Dermis microvascular lymphatic vessel endothelial cell (primary cell): ENCODE measurements at regions not wholly inside any gene's neighbourhood (a gene's known extent, or its start where the extent isn't known, plus 50 kb on each side); places are given as distances from the start of the nearest gene placed in this dataset.

ENCODE experiments used
- DNase-seq, 2 donors: peaks; one replicate each; pipeline versions ENCODE4 v3.0.0 to v3.0.0-alpha.2; 2010; ENCODE audit warnings: low read depth in 2 of 2

GRCh38 chr20:6426287-6426891, 303.6 kb upstream of the FERMT1 start:
- DNase-seq: no peak

- DNase-seq: no peak
Measured at GRCh38 chr20:6421321-6422248, 298.8 kb upstream of the FERMT1 start.

GRCh38 chr20:6420336-6420735, 297.5 kb upstream of the FERMT1 start:
- DNase-seq: no peak

- no peak for DNase-seq
Measured at GRCh38 chr20:6418732-6419131, 295.9 kb upstream of the FERMT1 start.

- DNase-seq: no peak
Measured at GRCh38 chr20:6416371-6416770, 293.5 kb upstream of the FERMT1 start.

GRCh38 chr20:6411651-6412050, 288.8 kb upstream of the FERMT1 start:
- DNase-seq: no peak

- no peak for DNase-seq
Measured at GRCh38 chr20:6410721-6411120, 287.9 kb upstream of the FERMT1 start.

GRCh38 chr20:6407163-6407562, 284.3 kb upstream of the FERMT1 start:
- no peak for DNase-seq

- no peak for DNase-seq
Measured at GRCh38 chr20:6401893-6402557, 279.2 kb upstream of the FERMT1 start.

- no peak for DNase-seq
Measured at GRCh38 chr20:6397115-6397514, 274.3 kb upstream of the FERMT1 start.

- no peak for DNase-seq
Measured at GRCh38 chr20:6395695-6396094, 272.9 kb upstream of the FERMT1 start.

- no peak for DNase-seq
Measured at GRCh38 chr20:6388671-6389197, 265.9 kb upstream of the FERMT1 start.

GRCh38 chr20:6384956-6385486, 262.2 kb upstream of the FERMT1 start:
- no peak for DNase-seq

GRCh38 chr20:6384380-6384779, 261.6 kb upstream of the FERMT1 start:
- no peak for DNase-seq

- no peak for DNase-seq
Measured at GRCh38 chr20:6381887-6382286, 259.1 kb upstream of the FERMT1 start.

- no peak for DNase-seq
Measured at GRCh38 chr20:6362245-6362644, 239.4 kb upstream of the FERMT1 start.

GRCh38 chr20:6360766-6361165, 237.9 kb upstream of the FERMT1 start:
- no peak for DNase-seq

GRCh38 chr20:6355754-6356451, 233.1 kb upstream of the FERMT1 start:
- no peak for DNase-seq

- DNase-seq: no peak
Measured at GRCh38 chr20:6348908-6349307, 226.1 kb upstream of the FERMT1 start.

GRCh38 chr20:6347916-6348315, 225.1 kb upstream of the FERMT1 start:
- no peak for DNase-seq

GRCh38 chr20:6341491-6341890, 218.7 kb upstream of the FERMT1 start:
- DNase-seq: no peak
